HEK293 (cell line): ENCODE measurements at regions not wholly inside any gene's neighbourhood (a gene's known extent, or its start where the extent isn't known, plus 50 kb on each side); places are given as distances from the start of the nearest gene placed in this dataset.

Experiments
- CTCF ChIP-seq: fragments of 450-650 bp; formaldehyde crosslinking; IDR thresholded peaks from 2 replicates; pipeline ENCODE4 v1.5.1; 2016; ENCODE audit warnings: missing biosample characterization, missing genetic modification characterization
- ZNF292 ChIP-seq: fragments of 450-650 bp; formaldehyde crosslinking; IDR thresholded peaks from 2 replicates; pipeline ENCODE4 v1.5.1; 2016; ENCODE audit warnings: low read depth, missing biosample characterization, missing genetic modification characterization, borderline replicate concordance
- ZNF311 ChIP-seq: fragments of 450-650 bp; formaldehyde crosslinking; IDR thresholded peaks from 2 replicates; pipeline ENCODE4 v1.5.1; 2017; ENCODE audit warnings: missing biosample characterization, missing genetic modification characterization, borderline replicate concordance
- ZNF549 ChIP-seq: fragments of 450-650 bp; IDR thresholded peaks from 2 replicates; pipeline ENCODE4 v1.5.1; 2018; ENCODE audit warnings: missing biosample characterization, missing genetic modification characterization, mild to moderate bottlenecking, inconsistent platforms, moderate library complexity
- ZNF791 ChIP-seq: fragments of 450-650 bp; formaldehyde crosslinking; IDR thresholded peaks from 2 replicates; pipeline ENCODE4 v1.5.1; 2016; ENCODE audit warnings: missing biosample characterization, missing genetic modification characterization

GRCh38 chr4:38332699-38333098, 331.3 kb upstream of the KLF3 start:
- TF ChIP-seq ZNF292 (tag by site-specific recombination) (no peak), ZNF791 (tag by site-specific recombination) (no peak), CTCF (tag by site-specific recombination) (no peak), ZNF311 (tag by site-specific recombination) (no peak), ZNF549 (tag by site-specific recombination) (no peak)
